NCI-H1417 (cell line): ENCODE measurements at regions not wholly inside any gene's neighbourhood (a gene's known extent, or its start where the extent isn't known, plus 50 kb on each side); places are given as distances from the start of the nearest gene placed in this dataset.
A peak's percentile ranks its signal among the peaks of the same experiment; 100 is the strongest.
"Not testable (repeated sequence)": the region's sequence is repeated elsewhere in the genome, so short reads cannot be mapped to it uniquely, and the experiment has no call there.

ENCODE experiments used
- DNase-seq, 3 experiments: peaks; one replicate each; lab custom pipeline; 2025; lab: John Stamatoyannopoulos, UW

- DNase-seq = no peak
Observed at GRCh38 chr11:29627541-29627940, 389.3 kb downstream of the KCNA4 start.

- DNase-seq = no peak
Observed at GRCh38 chr11:29623144-29623722, 393.6 kb downstream of the KCNA4 start.

DNA sequence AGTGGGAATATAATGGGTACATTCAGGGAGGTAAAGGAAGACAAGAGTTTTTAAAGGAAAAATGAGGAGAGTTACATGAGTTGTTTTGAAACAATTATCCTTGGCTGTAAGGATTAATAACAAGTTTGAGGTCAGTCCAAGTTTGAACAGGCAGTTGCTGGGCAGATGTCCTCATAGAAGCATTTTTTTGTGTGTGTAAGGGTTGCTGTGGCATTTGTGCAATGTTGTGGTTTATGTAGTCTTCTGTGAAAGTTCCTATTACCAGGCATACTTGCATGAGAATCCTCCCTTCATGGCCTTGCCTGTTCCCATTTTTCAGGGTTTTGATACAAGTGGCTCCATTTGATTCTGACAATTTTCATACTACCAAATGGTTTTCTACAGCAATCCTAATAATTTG is 400.2 kb downstream of the KCNA4 start:
- no peak for DNase-seq

- DNase-seq = no peak
Observed at GRCh38 chr11:29612423-29612822, 404.4 kb downstream of the KCNA4 start.

DNA sequence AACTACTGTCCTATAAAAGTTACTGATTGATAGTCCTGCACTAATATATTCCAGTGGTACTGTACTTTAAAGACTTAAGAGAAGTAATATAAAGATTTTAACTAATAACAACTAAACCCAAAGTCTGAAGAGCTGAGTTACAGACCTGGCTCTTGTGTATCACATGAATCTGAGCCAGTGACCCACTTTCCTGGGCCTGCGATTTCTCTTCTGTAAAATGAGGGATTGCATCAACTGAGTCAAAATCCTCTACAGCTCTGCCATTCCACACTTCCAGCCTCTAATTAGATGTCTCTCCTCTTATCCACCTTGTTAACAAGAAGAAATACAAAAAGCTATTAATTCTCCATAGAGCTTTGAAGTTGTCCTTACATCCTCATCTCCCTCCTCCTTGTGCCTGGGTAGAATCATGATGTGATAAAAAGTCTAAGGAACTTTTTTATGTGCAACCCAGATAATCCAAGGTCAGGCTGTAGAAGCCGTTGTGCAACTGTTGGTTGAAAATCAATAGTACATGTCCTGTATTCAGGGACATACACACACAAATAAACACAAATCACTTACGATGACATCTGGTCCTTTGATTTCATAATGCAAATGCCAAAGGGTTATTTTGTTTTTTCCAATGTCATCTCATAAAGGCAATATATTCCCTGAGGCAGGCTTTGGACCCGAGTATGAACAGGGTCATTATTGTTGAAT is 410.3 kb downstream of the KCNA4 start:
- no peak for DNase-seq

GRCh38 chr11:29600151-29600575 is 416.7 kb downstream of the KCNA4 start:
- not testable (repeated sequence) for DNase-seq

DNA sequence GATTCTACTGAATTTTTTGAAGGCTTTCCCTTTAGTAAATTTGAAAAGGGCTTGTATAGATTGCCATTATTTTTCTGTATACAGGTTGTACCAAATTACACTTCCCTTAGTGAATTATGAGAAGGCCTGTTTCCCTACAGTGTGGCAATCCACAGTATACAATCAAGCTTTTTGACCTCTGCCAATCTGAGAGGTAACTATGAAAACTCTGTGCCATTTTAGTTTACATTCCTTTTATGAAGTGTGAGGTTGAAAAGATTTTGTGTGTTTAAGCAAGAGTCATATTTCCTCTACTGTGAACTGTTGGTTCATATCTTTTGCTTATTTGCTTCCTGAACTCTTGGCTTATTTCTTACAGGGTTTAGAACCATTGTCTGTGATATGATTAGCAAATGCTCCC is 432.5 kb downstream of the KCNA4 start:
- no peak for DNase-seq

- DNase-seq = no peak
Observed at GRCh38 chr11:29578806-29579205, 438.0 kb downstream of the KCNA4 start.

DNA sequence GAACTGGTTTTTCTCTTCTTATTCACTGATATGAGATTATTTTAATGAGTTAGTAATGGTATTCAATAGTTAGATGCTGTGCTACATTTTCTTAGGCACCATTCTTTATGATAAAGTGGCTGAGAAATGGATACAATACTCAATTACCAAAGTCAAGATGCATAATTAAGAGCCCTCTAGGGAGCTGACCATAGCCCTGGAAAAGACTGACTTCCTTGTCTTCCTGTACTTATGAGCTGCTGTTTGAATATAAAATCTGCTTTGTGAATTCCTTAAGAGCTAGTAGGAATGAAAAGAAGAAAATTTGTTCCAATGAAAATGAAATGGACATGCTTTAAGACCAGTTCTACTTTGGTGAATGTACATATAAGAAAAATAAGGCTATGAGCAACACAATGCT is 452.3 kb downstream of the KCNA4 start:
- DNase-seq = no peak

DNA sequence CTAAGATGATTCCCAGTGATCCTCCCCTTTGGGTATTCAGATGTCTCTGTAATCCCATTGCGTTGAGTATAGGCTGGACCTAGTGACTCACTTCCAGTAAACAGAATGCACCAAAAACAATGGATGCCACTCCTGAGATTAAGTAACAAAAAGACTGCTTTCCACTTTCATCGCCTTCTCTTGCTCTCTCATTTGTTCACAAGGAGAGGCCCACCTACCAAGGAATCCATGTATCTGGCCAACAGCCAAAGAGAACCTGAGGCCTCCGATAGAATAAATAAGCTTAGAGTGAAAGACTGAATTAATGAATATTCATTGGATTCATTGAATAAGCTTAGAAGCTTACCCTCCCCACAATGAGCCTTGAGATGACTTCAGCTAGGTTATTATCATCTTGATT is 454.6 kb downstream of the KCNA4 start:
- DNase-seq = no peak

DNA sequence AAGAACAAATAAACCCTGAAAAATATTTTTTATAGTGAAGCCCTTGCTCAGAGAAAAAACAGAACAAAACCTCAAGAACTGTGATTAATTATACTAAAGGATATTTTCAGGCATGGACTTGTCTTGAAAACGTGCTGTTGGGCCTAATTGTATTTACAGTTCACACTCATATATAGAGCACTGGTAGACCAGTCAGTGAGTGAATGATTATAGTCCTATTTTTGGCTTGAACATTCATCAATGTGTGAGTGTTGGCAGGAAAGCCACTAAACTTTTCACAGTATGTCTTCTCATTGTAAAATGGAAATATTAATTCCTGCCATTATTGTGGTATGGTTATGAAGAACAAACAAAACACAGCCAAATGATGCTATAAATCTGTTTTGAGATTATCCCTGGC is 462.8 kb downstream of the KCNA4 start:
- peak in 1 of 3 experiments; percentile 55 for DNase-seq

- no peak for DNase-seq
Observed at GRCh38 chr11:29538339-29539036, 478.3 kb downstream of the KCNA4 start.

DNA sequence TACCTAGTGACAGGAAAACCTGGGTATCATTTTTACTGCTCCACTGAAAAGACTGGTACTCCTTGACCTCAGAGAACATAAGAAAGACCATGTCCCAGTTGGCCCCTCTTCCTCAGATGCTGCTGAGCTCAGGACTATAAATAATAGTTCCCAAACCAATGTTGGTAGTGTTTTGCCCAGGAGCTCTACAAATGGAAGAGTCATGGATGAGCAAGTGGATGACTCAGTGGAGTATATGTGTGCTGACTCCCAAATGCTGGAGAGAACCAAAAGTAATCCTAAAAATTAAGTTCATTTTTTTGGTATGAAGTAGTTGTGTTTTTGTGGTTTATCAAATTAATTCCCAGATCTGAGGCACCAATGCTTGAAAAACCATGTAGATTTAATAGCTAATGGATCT is 482.0 kb downstream of the KCNA4 start:
- DNase-seq = no peak

DNA sequence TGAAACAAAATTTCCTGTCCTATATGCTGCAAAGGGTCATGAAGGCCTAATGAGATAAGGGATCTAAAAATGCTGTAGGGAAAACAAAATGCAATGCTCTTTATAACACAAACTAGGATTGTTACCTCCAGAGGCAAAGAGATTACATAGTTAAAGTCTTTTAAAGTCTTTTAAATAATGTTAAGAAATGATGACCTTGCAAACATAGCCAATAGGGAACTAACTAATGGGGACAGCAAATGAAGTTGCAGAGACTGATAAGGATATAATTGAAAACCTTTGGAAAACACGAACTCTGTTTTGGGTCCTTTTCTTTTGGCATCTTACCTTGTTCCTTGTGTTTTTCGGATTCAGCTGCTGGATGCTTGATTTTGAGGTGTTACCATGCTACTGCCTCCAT is 485.9 kb downstream of the KCNA4 start:
- no peak for DNase-seq

- DNase-seq = no peak
Observed at GRCh38 chr11:29527391-29527936, 489.4 kb downstream of the KCNA4 start.

DNA sequence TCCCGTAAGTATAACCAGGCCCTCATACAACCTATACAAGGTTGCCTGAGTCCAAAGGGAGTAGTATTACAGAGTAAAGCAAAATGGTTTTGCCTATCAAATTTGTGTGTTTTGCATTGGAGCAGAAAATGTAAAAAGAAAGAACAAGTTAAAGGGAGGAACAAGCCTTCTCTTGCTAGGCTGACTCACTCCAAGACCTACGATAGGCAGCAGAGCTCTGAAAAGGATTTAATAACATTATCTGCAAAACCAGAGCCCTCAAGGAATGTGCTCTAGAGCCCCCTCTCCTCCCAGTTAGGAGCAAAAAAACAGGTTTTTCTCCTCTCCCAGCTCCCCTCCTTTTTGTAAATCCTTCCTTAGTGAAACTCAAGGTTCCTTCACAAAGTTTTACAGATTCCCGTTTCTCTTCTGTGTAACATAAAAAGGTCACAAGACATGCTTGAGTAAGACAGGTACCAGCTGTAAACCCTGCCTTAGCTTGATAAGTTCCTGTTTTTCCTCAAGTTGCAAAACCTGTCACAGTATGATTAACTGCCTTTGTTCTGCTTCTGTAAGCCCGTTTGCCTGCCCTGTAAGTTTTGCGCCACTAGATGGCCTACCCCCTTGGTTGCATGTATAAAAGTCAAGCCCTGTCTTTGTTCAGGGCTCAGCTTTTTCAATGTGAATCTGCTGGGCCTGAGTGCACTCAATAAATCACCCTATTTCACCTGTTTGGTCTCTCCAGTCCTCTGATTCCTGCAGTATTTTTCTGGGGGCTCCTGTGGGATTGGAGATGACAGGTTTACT is 498.2 kb downstream of the KCNA4 start:
- DNase-seq = no peak

- no peak for DNase-seq
Observed at GRCh38 chr11:29511394-29511793, 505.4 kb downstream of the KCNA4 start.

GRCh38 chr11:29507376-29507775 is 509.5 kb downstream of the KCNA4 start:
- DNase-seq = no peak

GRCh38 chr11:29495676-29496075 is 521.2 kb downstream of the KCNA4 start:
- DNase-seq = no peak

DNA sequence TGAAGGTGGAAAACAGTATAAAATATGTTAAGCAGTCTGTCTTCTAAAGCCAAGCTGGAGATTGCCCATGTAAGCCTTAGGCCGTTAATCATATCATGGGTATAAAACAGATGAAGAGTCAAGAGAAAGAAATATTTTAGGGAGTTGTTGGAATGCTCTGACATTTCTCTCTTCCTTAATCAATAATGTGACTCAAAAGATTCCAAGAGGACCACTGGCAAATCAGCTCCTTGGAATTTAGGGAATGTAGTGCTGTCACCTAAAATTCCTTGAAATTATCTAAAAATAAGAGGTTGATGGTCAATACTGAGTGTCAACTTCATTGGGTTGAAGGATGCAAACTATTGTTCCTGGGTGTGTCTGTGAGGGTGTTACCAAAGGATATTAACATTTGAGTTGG is 525.9 kb downstream of the KCNA4 start:
- no peak for DNase-seq

- DNase-seq = no peak
Observed at GRCh38 chr11:29486301-29486700, 530.5 kb downstream of the KCNA4 start.

GRCh38 chr11:29485641-29486040 is 531.2 kb downstream of the KCNA4 start:
- no peak for DNase-seq
